Thyroid gland (tissue), 4 donors: ENCODE measurements at regions not wholly inside any gene's neighbourhood (a gene's known extent, or its start where the extent isn't known, plus 50 kb on each side); places are given as distances from the start of the nearest gene placed in this dataset.

Source experiments
- DNase-seq, 2 donors: peaks; one replicate each; pipeline ENCODE4 v3.0.0-alpha.2; 2019
- H3K27ac ChIP-seq, 3 donors: fragments of 200-600 bp; sonication (generic); 1 replicate in 2 of 3; 2 replicates in 1 of 3; pipeline ENCODE4 v1.5.1; 2016 to 2019; ENCODE audit warnings: mild to moderate bottlenecking in 1 of 3, moderate library complexity in 1 of 3
- H3K27me3 ChIP-seq: fragments of 200-600 bp; sonication (generic); one replicate; pipeline ENCODE4 v1.5.1; 2019
- H3K36me3 ChIP-seq, 2 donors: fragments of 200-600 bp; sonication (generic); one replicate each; pipeline ENCODE4 v1.5.1; 2016 to 2019
- H3K4me1 ChIP-seq, 2 donors: fragments of 200-600 bp; sonication (generic); one replicate each; pipeline ENCODE4 v1.5.1; 2017 to 2019
- H3K4me3 ChIP-seq, 3 donors: fragments of 200-600 bp; sonication (generic); replicated peaks in 1 of 3; 1 replicate in 2 of 3; 2 replicates in 1 of 3; pipeline ENCODE4 v1.5.1; 2016; ENCODE audit warnings: mild to moderate bottlenecking in 1 of 3
- H3K9me3 ChIP-seq: fragments of 200-600 bp; sonication (generic); one replicate; pipeline ENCODE4 v1.5.1; 2017
- POLR2A ChIP-seq, 2 donors: fragments of 450-650 bp; IDR thresholded peaks; one replicate each; pipeline ENCODE4 v1.6.1; 2017; ENCODE audit warnings: antibody characterized with exemption in 2 of 2, mild to moderate bottlenecking in 2 of 2, moderate library complexity in 1 of 2
- WGBS, 2 donors: methylation state at CpG; one replicate each; pipeline ENCODE4 v1.1.5; 2017; 5-methylcytosine and 5-hydroxymethylcytosine counted together
- intact Hi-C: fragments of 100-400 bp; cut with DNase I; formaldehyde crosslinking; loops from one replicate; pipeline ENCODE4 v1.15.1; 2023
- TF ChIP-seq, protein P1 (sequence below), 6 experiments: fragments of 200-600 bp in 3 of 6; fragments of 450-650 bp in 3 of 6; sonication (generic) in 3 of 6; IDR thresholded peaks; one replicate each; pipeline ENCODE4 v1.5.1; 2016 to 2019; ENCODE audit warnings: antibody characterized with exemption in 6 of 6, mild to moderate bottlenecking in 2 of 6, inconsistent platforms in 1 of 6, moderate library complexity in 1 of 6

DNA sequence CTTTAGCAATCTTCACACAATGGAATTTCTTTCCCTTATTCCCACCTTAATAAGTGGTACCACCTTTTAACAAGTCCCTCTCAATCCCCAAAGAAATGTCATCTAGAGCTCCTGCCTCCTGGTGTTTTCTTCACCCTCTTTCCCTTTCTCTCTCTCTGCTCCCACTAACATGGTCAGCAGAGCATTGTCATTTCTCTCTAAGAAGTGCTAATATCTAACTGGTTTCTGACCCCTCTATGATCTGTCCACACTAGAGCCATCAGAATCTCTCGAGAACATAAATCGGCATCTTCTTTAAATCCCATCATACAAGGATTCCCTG, 161.2 kb upstream of the DTNA start:
- 78 to 85% methylated on average over 2 of the region's 2 CpGs for WGBS, 2 donors
- H3K27ac ChIP-seq: no peak overlapping the region
- no peaks in the 10 kb centered on the region for H3K27me3 ChIP-seq
- no peaks in the 10 kb centered on the region for H3K9me3 ChIP-seq
- no peak for DNase-seq
- no peak overlapping the region for H3K4me3 ChIP-seq
- intact Hi-C loops: no loop called here
- H3K36me3 ChIP-seq: no peaks in the 10 kb centered on the region
- TF ChIP-seq, protein P1, sequence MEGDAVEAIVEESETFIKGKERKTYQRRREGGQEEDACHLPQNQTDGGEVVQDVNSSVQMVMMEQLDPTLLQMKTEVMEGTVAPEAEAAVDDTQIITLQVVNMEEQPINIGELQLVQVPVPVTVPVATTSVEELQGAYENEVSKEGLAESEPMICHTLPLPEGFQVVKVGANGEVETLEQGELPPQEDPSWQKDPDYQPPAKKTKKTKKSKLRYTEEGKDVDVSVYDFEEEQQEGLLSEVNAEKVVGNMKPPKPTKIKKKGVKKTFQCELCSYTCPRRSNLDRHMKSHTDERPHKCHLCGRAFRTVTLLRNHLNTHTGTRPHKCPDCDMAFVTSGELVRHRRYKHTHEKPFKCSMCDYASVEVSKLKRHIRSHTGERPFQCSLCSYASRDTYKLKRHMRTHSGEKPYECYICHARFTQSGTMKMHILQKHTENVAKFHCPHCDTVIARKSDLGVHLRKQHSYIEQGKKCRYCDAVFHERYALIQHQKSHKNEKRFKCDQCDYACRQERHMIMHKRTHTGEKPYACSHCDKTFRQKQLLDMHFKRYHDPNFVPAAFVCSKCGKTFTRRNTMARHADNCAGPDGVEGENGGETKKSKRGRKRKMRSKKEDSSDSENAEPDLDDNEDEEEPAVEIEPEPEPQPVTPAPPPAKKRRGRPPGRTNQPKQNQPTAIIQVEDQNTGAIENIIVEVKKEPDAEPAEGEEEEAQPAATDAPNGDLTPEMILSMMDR (IDR thresholded peaks at IDR 0.05): no peak
- TF ChIP-seq POLR2A (IDR thresholded peaks at IDR 0.05): no peak
- no peaks in the 10 kb centered on the region for H3K4me1 ChIP-seq

DNA sequence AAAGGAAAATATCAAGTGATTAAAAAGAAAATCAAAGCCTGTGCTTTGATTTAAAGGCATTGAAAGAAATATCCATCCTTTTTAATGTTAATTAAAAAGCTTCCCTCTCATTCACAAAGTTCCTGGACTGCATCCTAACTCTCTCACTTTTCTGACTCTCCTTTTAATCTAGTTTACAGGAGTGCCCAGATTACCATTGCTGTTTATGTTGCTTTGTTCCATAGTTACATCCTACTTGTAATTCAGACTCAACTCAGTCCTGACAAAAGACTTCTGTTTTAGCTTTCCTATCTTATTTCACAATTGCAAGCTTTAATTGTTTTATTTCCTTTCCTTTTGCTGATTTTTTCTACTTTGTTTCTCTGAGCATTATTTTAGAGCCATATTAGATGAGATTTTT, 160.7 kb upstream of the DTNA start:
- H3K27ac ChIP-seq: no peak overlapping the region
- H3K36me3 ChIP-seq: no peaks in the 10 kb centered on the region
- no peak for TF ChIP-seq POLR2A (IDR thresholded peaks at IDR 0.05)
- H3K4me3 ChIP-seq: no peak overlapping the region
- DNase-seq: no peak
- no peaks in the 10 kb centered on the region for H3K4me1 ChIP-seq
- H3K27me3 ChIP-seq: no peaks in the 10 kb centered on the region
- no peaks in the 10 kb centered on the region for H3K9me3 ChIP-seq
- intact Hi-C loops: no loop called here

DNA sequence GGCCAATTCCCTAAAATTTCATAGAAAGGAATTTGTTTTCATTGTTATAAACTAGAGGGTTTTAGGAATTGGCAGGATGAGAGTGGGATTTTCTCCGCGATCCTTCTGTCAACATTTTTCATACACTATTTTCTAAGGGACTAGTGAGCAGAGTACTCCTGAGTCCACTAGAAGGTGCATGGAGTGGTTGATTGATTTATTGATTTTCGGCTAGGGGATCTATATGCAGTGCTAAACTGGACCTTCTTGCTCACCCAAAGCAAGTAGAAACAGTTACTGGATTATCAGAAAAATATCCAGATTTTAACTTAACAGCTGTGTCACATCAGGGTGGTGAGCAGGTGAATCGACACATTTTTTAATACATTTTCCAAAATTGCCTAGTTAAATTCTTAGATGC, 159.9 kb upstream of the DTNA start:
- TF ChIP-seq, protein P1 (IDR thresholded peaks at IDR 0.05): no peak
- TF ChIP-seq POLR2A (IDR thresholded peaks at IDR 0.05): no peak
- Histone ChIP-seq H3K27ac (no peak overlapping the region), H3K4me3 (no peak overlapping the region), H3K27me3 (no peaks in the 10 kb centered on the region), H3K36me3 (no peaks in the 10 kb centered on the region), H3K4me1 (no peaks in the 10 kb centered on the region), H3K9me3 (no peaks in the 10 kb centered on the region)
- no peak for DNase-seq
- intact Hi-C loops: no loop called here
- WGBS, 2 donors: 94 to 99% methylated on average over 4 of the region's 4 CpGs

DNA sequence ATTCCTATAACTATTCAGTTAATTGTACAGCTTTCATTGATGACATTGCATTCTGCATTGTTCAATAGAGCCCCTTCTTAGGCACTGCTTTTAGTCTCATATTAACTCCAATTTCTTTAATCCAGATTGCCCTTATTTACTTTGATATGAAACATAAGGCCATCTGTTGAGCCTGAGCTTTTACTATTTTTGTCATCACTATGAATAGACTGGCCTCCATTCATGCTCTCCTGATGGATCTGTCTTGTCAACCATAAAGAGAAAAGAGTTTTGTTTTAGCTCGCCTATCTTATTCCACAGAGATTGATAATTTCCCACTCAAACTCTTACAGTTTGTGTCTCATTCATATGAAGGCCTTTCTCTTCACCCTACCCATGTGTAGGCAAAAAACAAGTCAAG, 159.2 kb upstream of the DTNA start:
- TF ChIP-seq, protein P1 (IDR thresholded peaks at IDR 0.05): no peak
- TF ChIP-seq POLR2A (IDR thresholded peaks at IDR 0.05): no peak
- no peak overlapping the region for H3K27ac ChIP-seq
- intact Hi-C loops: no loop called here
- no peak overlapping the region for H3K4me3 ChIP-seq
- DNase-seq: no peak
- H3K27me3 ChIP-seq: no peaks in the 10 kb centered on the region
- no peaks in the 10 kb centered on the region for H3K9me3 ChIP-seq
- 66 to 80% methylated on average over 1 of the region's 1 CpG for WGBS, 2 donors
- no peaks in the 10 kb centered on the region for H3K36me3 ChIP-seq
- H3K4me1 ChIP-seq: no peaks in the 10 kb centered on the region

DNA sequence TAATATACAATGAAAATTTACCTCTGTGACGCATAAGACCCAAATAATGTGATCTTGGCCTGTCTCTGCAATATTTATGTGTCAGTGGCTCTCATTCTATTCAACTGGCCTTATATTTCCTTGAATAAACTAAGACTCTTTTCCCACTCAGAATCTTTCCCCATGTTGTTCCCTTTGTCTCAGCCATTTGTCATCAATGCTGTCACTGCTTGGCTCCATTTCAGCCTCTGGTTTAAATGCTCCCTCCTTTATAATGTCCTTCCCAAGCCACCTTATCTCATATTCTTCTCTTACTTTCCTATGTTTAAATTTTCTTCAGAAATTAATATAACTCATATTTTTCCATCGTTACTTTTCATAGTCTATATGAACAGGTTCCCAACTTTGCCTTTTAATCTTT, 158.3 kb upstream of the DTNA start:
- TF ChIP-seq, protein P1 (IDR thresholded peaks at IDR 0.05): no peak
- TF ChIP-seq POLR2A (IDR thresholded peaks at IDR 0.05): no peak
- 94% methylated on average over 2 of the region's 2 CpGs for WGBS, 2 donors
- H3K4me3 ChIP-seq: no peak overlapping the region
- DNase-seq: no peak
- H3K27me3 ChIP-seq: no peaks in the 10 kb centered on the region
- no peaks in the 10 kb centered on the region for H3K36me3 ChIP-seq
- intact Hi-C loops: no loop called here
- no peaks in the 10 kb centered on the region for H3K4me1 ChIP-seq
- no peaks in the 10 kb centered on the region for H3K9me3 ChIP-seq
- H3K27ac ChIP-seq: no peak overlapping the region

DNA sequence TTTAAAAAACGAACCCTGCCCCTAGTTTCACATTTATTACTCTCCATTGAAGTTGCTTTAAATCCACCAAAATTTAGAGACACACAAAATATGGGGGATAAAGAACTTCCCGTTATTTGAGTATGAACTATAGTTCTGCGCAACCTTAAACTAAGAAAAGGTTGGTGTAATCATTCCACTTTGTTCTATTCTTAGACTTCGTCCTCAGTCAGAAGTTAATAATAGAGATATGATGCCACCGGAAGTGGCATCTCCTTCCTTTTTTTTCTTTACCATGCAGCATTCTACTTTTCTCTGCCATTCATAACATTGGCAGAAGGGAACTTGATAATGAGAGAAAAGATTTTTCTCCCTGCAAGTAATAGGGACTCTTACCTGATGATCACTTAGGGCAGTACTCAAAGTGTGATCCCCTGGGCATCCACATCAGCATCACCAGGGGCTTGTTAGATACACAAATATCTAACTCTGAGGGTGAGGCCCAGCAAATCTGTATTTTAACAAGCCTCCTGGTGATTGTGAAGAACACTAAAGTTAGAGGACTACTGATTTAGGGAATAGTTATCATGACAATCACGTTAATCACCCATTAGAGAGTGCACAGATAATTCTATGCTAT, 147.7 kb upstream of the DTNA start:
- no peak for DNase-seq
- no peak overlapping the region for H3K4me3 ChIP-seq
- no peak for TF ChIP-seq POLR2A (IDR thresholded peaks at IDR 0.05)
- TF ChIP-seq, protein P1 (IDR thresholded peaks at IDR 0.05): no peak
- intact Hi-C loops: no loop called here
- 87 to 89% methylated on average over 6 of the region's 6 CpGs for WGBS, 2 donors
- H3K9me3 ChIP-seq: no peaks in the 10 kb centered on the region
- no peaks in the 10 kb centered on the region for H3K4me1 ChIP-seq
- no peak overlapping the region for H3K27ac ChIP-seq
- no peaks in the 10 kb centered on the region for H3K27me3 ChIP-seq
- H3K36me3 ChIP-seq: no peaks in the 10 kb centered on the region
